ENCODE measurements at regions not wholly inside any gene's neighbourhood (a gene's known extent, or its start where the extent isn't known, plus 50 kb on each side); places are given as distances from the start of the nearest gene placed in this dataset.

- ATAC-seq = no peak
- TF ChIP-seq PPARA (CRISPR knock-in tag; IDR thresholded peaks at IDR 0.05; ENCODE audit: borderline replicate concordance) (no peak), PATZ1 (CRISPR knock-in tag; IDR thresholded peaks at IDR 0.05; ENCODE audit: borderline replicate concordance) (no peak), TSHZ2 (CRISPR knock-in tag; IDR thresholded peaks at IDR 0.05) (no peak), ZFP3 (CRISPR knock-in tag; IDR thresholded peaks at IDR 0.05) (no peak), TOX (CRISPR knock-in tag; IDR thresholded peaks at IDR 0.05; ENCODE audit: borderline replicate concordance) (no peak), BACH2 (CRISPR knock-in tag; IDR thresholded peaks at IDR 0.05; ENCODE audit: borderline replicate concordance) (no peak), OSR1 (CRISPR knock-in tag; IDR thresholded peaks at IDR 0.05) (no peak)
Measured at GRCh38 chr6:167555836-167556235, 230.9 kb downstream of the TTLL2 start.

GRCh38 chr6:167557675-167558074 is 232.8 kb downstream of the TTLL2 start:
- TF ChIP-seq CSDC2 (CRISPR knock-in tag; IDR thresholded peaks at IDR 0.05) (no peak), ZNF565 (CRISPR knock-in tag; conservative IDR thresholded peaks at IDR 0.05; ENCODE audit: low read depth) (no peak), OSR1 (CRISPR knock-in tag; IDR thresholded peaks at IDR 0.05) (no peak), ZNF8 (CRISPR knock-in tag; IDR thresholded peaks at IDR 0.05) (no peak), GLIS3 (CRISPR knock-in tag; IDR thresholded peaks at IDR 0.05) (no peak), BACH2 (CRISPR knock-in tag; IDR thresholded peaks at IDR 0.05; ENCODE audit: borderline replicate concordance) (no peak), ISL1 (CRISPR knock-in tag; IDR thresholded peaks at IDR 0.05) (no peak), PPARA (CRISPR knock-in tag; IDR thresholded peaks at IDR 0.05; ENCODE audit: borderline replicate concordance) (no peak), ZFP3 (CRISPR knock-in tag; IDR thresholded peaks at IDR 0.05) (no peak), POU6F1 (CRISPR knock-in tag; IDR thresholded peaks at IDR 0.05; ENCODE audit: borderline replicate concordance, low read depth) (no peak), RARB (CRISPR knock-in tag; IDR thresholded peaks at IDR 0.05) (no peak), ESRRG (CRISPR knock-in tag; IDR thresholded peaks at IDR 0.05) (no peak)
- no peak for ATAC-seq

- TF ChIP-seq ZNF70 (CRISPR knock-in tag; IDR thresholded peaks at IDR 0.05) (no peak), OSR1 (CRISPR knock-in tag; IDR thresholded peaks at IDR 0.05) (no peak), PPARA (CRISPR knock-in tag; IDR thresholded peaks at IDR 0.05; ENCODE audit: borderline replicate concordance) (no peak), POU6F1 (CRISPR knock-in tag; IDR thresholded peaks at IDR 0.05; ENCODE audit: borderline replicate concordance, low read depth) (no peak), ZNF565 (CRISPR knock-in tag; conservative IDR thresholded peaks at IDR 0.05; ENCODE audit: low read depth) (no peak), ZC3H10 (CRISPR knock-in tag; IDR thresholded peaks at IDR 0.05) (no peak), TSHZ2 (CRISPR knock-in tag; IDR thresholded peaks at IDR 0.05) (no peak), CSRNP3 (CRISPR knock-in tag; IDR thresholded peaks at IDR 0.05) (no peak), ZFP3 (CRISPR knock-in tag; IDR thresholded peaks at IDR 0.05) (no peak), CREB5 (CRISPR knock-in tag; IDR thresholded peaks at IDR 0.05; ENCODE audit: low read depth) (no peak), GLIS3 (CRISPR knock-in tag; IDR thresholded peaks at IDR 0.05) (no peak), ZNF8 (CRISPR knock-in tag; IDR thresholded peaks at IDR 0.05) (no peak), RARB (CRISPR knock-in tag; IDR thresholded peaks at IDR 0.05) (no peak), SNAI2 (CRISPR knock-in tag; IDR thresholded peaks at IDR 0.05) (no peak), ZFP30 (CRISPR knock-in tag; IDR thresholded peaks at IDR 0.05) (no peak), TCF4 (CRISPR knock-in tag; IDR thresholded peaks at IDR 0.05; ENCODE audit: borderline replicate concordance) (no peak)
Measured at GRCh38 chr6:167558246-167559177, 233.6 kb downstream of the TTLL2 start.

More at GRCh38 chr6:167558246-167559177, 233.6 kb downstream of the TTLL2 start:
- ATAC-seq = no peak

All from SK-N-SH treated with all-trans-retinoic acid at 6 μM for 48 hours (cell line).